Body of pancreas (tissue), 4 donors: ENCODE measurements at regions not wholly inside any gene's neighbourhood (a gene's known extent, or its start where the extent isn't known, plus 50 kb on each side); places are given as distances from the start of the nearest gene placed in this dataset.
"Not testable (repeated sequence)": the region's sequence is repeated elsewhere in the genome, so short reads cannot be mapped to it uniquely, and the experiment has no call there.

Source experiments
- CTCF ChIP-seq, 7 experiments: fragments of 450-650 bp in 4 of 7; fragments of 200-600 bp in 3 of 7; sonication (generic) in 3 of 7; IDR thresholded peaks; one replicate each; pipeline ENCODE4 v1.5.1; 2016 to 2019; ENCODE audit warnings: antibody characterized with exemption in 7 of 7
- POLR2A ChIP-seq, 3 donors: fragments of 450-650 bp; IDR thresholded peaks; one replicate each; pipeline ENCODE4 v1.6.1; 2016; ENCODE audit warnings: antibody characterized with exemption in 3 of 3, mild to moderate bottlenecking in 2 of 3

GRCh38 chr13:91057507-91057906, 290.0 kb upstream of the MIR17HG start:
- TF ChIP-seq CTCF, POLR2A (IDR thresholded peaks at IDR 0.05): not testable (repeated sequence)
